Hippocampal formation (tissue), 2 donors: ENCODE measurements at regions not wholly inside any gene's neighbourhood (a gene's known extent, or its start where the extent isn't known, plus 50 kb on each side); places are given as distances from the start of the nearest gene placed in this dataset.

Source experiments
- DNase-seq, 2 donors: peaks; one replicate each; lab custom pipeline; 2025; lab: John Stamatoyannopoulos, UW

GRCh38 chr7:32428546-32428945 lies 61.6 kb downstream of the LSM5 start:
- DNase-seq = no peak

GRCh38 chr7:32427769-32428291 lies 62.4 kb downstream of the LSM5 start:
- no peak for DNase-seq

- DNase-seq = no peak
These were observed 73.3 kb downstream of the LSM5 start for GRCh38 chr7:32416846-32417245.

GRCh38 chr7:32415936-32416335 lies 74.2 kb downstream of the LSM5 start:
- no peak for DNase-seq

- DNase-seq = no peak
These were observed 74.7 kb downstream of the LSM5 start for GRCh38 chr7:32415519-32415918.

- no peak for DNase-seq
These were observed 77.7 kb downstream of the LSM5 start for GRCh38 chr7:32412471-32412870.

GRCh38 chr7:32410545-32410944 lies 79.6 kb downstream of the LSM5 start:
- no peak for DNase-seq

GRCh38 chr7:32406386-32406785 lies 83.8 kb downstream of the LSM5 start:
- no peak for DNase-seq

GRCh38 chr7:32403463-32404229 lies 86.5 kb downstream of the LSM5 start:
- no peak for DNase-seq

- DNase-seq = no peak
These were observed 89.5 kb downstream of the LSM5 start for GRCh38 chr7:32400676-32401075.

GRCh38 chr7:32399311-32399710 lies 90.9 kb downstream of the LSM5 start:
- DNase-seq = no peak

GRCh38 chr7:32395168-32395567 lies 95.0 kb downstream of the LSM5 start:
- DNase-seq = no peak

- no peak for DNase-seq
These were observed 96.3 kb downstream of the LSM5 start for GRCh38 chr7:32393861-32394260.

GRCh38 chr7:32390210-32390609 lies 100.0 kb downstream of the LSM5 start:
- DNase-seq = no peak

GRCh38 chr7:32385316-32385956 lies 104.7 kb downstream of the LSM5 start:
- DNase-seq = no peak

GRCh38 chr7:32381024-32381601 lies 109.1 kb downstream of the LSM5 start:
- no peak for DNase-seq

GRCh38 chr7:32379510-32380112 lies 110.6 kb downstream of the LSM5 start:
- DNase-seq = peak in 1 of 2 donors; percentile 2

GRCh38 chr7:32378988-32379387 lies 111.2 kb downstream of the LSM5 start:
- no peak for DNase-seq

- DNase-seq = no peak
These were observed 125.6 kb downstream of the LSM5 start for GRCh38 chr7:32364581-32364980.

- no peak for DNase-seq
These were observed 130.1 kb downstream of the LSM5 start for GRCh38 chr7:32360127-32360526.

GRCh38 chr7:32357535-32358277 lies 132.5 kb downstream of the LSM5 start:
- peak in 1 of 2 donors; percentile 7 for DNase-seq
